ENCODE measurements at regions not wholly inside any gene's neighbourhood (a gene's known extent, or its start where the extent isn't known, plus 50 kb on each side); places are given as distances from the start of the nearest gene placed in this dataset.

DNA sequence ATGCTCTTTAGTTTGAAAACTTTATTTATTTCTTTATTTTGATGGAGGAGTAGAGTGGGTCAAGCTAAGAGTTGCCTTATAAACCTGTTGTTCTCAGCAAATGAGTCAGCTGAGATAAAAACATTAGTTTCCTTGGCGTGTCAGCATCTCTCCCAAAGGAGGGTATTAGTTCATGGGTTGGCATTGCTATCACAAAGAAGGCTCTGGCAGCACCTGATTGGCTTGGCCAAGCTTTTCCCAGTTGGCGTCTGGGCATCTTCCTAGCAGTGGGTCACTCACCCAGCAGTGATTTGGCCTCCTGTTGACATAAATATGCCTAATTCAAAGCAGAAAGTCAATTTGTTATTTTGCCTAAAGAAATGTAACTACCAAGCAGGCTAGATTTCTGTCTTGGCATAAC is 200.7 kb upstream of the TNP1 start:
- H3K9ac ChIP-seq (ENCODE audit: control insufficient read depth, extremely low read depth, insufficient read depth, low read length), result no peak overlapping the region
- no peaks in the 10 kb centered on the region for H3K79me2 ChIP-seq (ENCODE audit: control insufficient read depth, insufficient read depth, low read length)
- no peak overlapping the region for H3K4me2 ChIP-seq (ENCODE audit: control insufficient read depth, extremely low read depth, insufficient read depth, low read depth, low read length)
- DNase-seq (ENCODE audit: low read depth, low spot score) (no peak), FAIRE-seq (no peak)
- TF ChIP-seq, protein P1, sequence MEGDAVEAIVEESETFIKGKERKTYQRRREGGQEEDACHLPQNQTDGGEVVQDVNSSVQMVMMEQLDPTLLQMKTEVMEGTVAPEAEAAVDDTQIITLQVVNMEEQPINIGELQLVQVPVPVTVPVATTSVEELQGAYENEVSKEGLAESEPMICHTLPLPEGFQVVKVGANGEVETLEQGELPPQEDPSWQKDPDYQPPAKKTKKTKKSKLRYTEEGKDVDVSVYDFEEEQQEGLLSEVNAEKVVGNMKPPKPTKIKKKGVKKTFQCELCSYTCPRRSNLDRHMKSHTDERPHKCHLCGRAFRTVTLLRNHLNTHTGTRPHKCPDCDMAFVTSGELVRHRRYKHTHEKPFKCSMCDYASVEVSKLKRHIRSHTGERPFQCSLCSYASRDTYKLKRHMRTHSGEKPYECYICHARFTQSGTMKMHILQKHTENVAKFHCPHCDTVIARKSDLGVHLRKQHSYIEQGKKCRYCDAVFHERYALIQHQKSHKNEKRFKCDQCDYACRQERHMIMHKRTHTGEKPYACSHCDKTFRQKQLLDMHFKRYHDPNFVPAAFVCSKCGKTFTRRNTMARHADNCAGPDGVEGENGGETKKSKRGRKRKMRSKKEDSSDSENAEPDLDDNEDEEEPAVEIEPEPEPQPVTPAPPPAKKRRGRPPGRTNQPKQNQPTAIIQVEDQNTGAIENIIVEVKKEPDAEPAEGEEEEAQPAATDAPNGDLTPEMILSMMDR (optimal IDR thresholded peaks at IDR 0.05 in 1 of 3, IDR thresholded peaks at IDR 0.05 in 1 of 3, conservative IDR thresholded peaks at IDR 0.05 in 1 of 3; ENCODE audit: extremely low read depth in 1 of 3, insufficient read depth in 2 of 3, low read length in 3 of 3), result no peak
- no peak for TF ChIP-seq EZH2 (IDR thresholded peaks at IDR 0.05; ENCODE audit: low read length)
- H3K27ac ChIP-seq (ENCODE audit: control insufficient read depth, insufficient read depth, low read length), result no peak overlapping the region
- H3K4me1 ChIP-seq (ENCODE audit: control insufficient read depth, extremely low read depth, insufficient read depth, low read length), result no peaks in the 10 kb centered on the region
- no peak overlapping the region for H2AFZ ChIP-seq (ENCODE audit: control insufficient read depth, low read length)
- no peaks in the 10 kb centered on the region for H3K27me3 ChIP-seq (ENCODE audit: control insufficient read depth, extremely low read depth, insufficient read depth, low read length)
- no peaks in the 10 kb centered on the region for H4K20me1 ChIP-seq (ENCODE audit: control insufficient read depth, extremely low read depth, insufficient read depth, low read length)
- H3K9me1 ChIP-seq (ENCODE audit: control insufficient read depth, extremely low read depth, insufficient read depth, low read length), result no peaks in the 10 kb centered on the region
- no peaks in the 10 kb centered on the region for H3K36me3 ChIP-seq (ENCODE audit: control insufficient read depth in 2 of 2, extremely low read depth in 1 of 2, insufficient read depth in 2 of 2, low read length in 2 of 2)
- no peak overlapping the region for H3K4me3 ChIP-seq (ENCODE audit: control insufficient read depth in 2 of 3, extremely low read depth in 1 of 3, insufficient read depth in 2 of 3, low read depth in 1 of 3, low read length in 3 of 3)
- dilution Hi-C loops (cut with MboI; ENCODE audit: extremely low pct_ligation_motif_present, low sequenced_read_pairs), result no loop called here
- no peaks in the 10 kb centered on the region for H3K9me3 ChIP-seq (ENCODE audit: control insufficient read depth, low read depth, low read length)

DNA sequence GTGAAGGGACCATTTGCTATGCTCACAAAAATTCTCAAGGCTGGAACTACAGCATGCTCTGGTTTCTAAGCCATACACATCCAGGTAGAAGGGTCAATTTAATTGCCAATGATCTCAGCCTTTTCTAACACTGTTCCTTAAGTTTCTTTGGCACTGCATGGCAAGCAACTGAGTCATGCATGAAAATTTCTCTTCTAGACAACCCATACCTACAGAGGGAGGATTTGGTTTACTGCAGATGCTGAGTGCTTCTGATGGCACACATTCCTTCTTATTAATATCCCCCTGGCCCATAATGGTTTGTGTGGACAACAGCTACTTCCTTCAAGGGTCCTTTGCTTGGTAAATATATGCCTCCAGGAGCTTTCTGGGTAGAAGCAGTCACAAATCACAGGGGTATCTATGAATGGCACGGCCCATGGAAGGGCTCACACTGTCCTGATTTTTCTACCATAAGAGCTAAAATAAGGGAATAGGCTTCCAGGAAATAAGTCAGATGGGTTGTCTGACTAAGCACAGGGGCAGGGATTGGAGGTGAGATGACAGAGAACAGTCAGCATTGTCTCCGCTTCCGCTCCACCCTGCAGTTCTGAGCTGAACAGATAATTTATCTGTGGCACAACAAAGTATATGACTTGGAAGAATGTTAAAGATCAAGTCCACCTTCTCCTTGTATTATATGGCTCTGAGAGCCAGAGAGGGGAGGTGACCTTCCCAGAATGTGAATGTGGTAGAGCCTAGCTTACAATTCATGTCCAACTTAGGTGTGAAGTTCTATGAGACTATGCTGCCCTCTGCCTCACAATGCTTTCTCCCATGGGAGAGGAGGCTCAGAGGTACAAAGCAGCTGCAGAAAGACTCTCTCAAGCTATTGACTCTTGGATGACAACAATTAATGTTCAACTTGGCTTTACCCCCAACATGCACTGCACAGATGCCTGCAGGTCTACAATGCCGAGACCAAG is 199.2 kb upstream of the TNP1 start:
- H3K9me1 ChIP-seq (ENCODE audit: control insufficient read depth, extremely low read depth, insufficient read depth, low read length), result no peaks in the 10 kb centered on the region
- peak; percentile 53 for FAIRE-seq
- no peak overlapping the region for H3K4me3 ChIP-seq (ENCODE audit: control insufficient read depth in 2 of 3, extremely low read depth in 1 of 3, insufficient read depth in 2 of 3, low read depth in 1 of 3, low read length in 3 of 3)
- no peaks in the 10 kb centered on the region for H4K20me1 ChIP-seq (ENCODE audit: control insufficient read depth, extremely low read depth, insufficient read depth, low read length)
- dilution Hi-C loops (cut with MboI; ENCODE audit: extremely low pct_ligation_motif_present, low sequenced_read_pairs), result no loop called here
- no peaks in the 10 kb centered on the region for H3K27me3 ChIP-seq (ENCODE audit: control insufficient read depth, extremely low read depth, insufficient read depth, low read length)
- no peaks in the 10 kb centered on the region for H3K79me2 ChIP-seq (ENCODE audit: control insufficient read depth, insufficient read depth, low read length)
- H3K4me2 ChIP-seq (ENCODE audit: control insufficient read depth, extremely low read depth, insufficient read depth, low read depth, low read length), result no peak overlapping the region
- no peaks in the 10 kb centered on the region for H3K36me3 ChIP-seq (ENCODE audit: control insufficient read depth in 2 of 2, extremely low read depth in 1 of 2, insufficient read depth in 2 of 2, low read length in 2 of 2)
- no peak overlapping the region for H3K9ac ChIP-seq (ENCODE audit: control insufficient read depth, extremely low read depth, insufficient read depth, low read length)
- no peaks in the 10 kb centered on the region for H3K4me1 ChIP-seq (ENCODE audit: control insufficient read depth, extremely low read depth, insufficient read depth, low read length)
- no peak for TF ChIP-seq EZH2 (IDR thresholded peaks at IDR 0.05; ENCODE audit: low read length)
- TF ChIP-seq, protein P1 (optimal IDR thresholded peaks at IDR 0.05 in 1 of 3, IDR thresholded peaks at IDR 0.05 in 1 of 3, conservative IDR thresholded peaks at IDR 0.05 in 1 of 3; ENCODE audit: extremely low read depth in 1 of 3, insufficient read depth in 2 of 3, low read length in 3 of 3), result peak in 1 of 3 experiments; percentile 38
- H3K9me3 ChIP-seq (ENCODE audit: control insufficient read depth, low read depth, low read length), result no peaks in the 10 kb centered on the region
- no peak for DNase-seq (ENCODE audit: low read depth, low spot score)
- no peak overlapping the region for H3K27ac ChIP-seq (ENCODE audit: control insufficient read depth, insufficient read depth, low read length)
- no peak overlapping the region for H2AFZ ChIP-seq (ENCODE audit: control insufficient read depth, low read length)

All from keratinocyte (primary cell).